IMR-90 (cell line): ENCODE measurements at regions not wholly inside any gene's neighbourhood (a gene's known extent, or its start where the extent isn't known, plus 50 kb on each side); places are given as distances from the start of the nearest gene placed in this dataset.

Source experiments
- BHLHE40 ChIP-seq: fragments of 150-350 bp; IDR thresholded peaks from 2 replicates; pipeline ENCODE4 v1.6.1; 2016; ENCODE audit warnings: mild to moderate bottlenecking, low read depth, low read length
- CHD1 ChIP-seq: IDR thresholded peaks from 2 replicates; pipeline ENCODE4 v1.6.1; 2012; ENCODE audit warnings: low read depth, low read length, improper control_type of control experiment
- CTCF ChIP-seq: conservative IDR thresholded peaks from 2 replicates; pipeline ENCODE4 v1.5.1; 2012; ENCODE audit warnings: mild to moderate bottlenecking, low read depth, low read length, improper control_type of control experiment
- MAFK ChIP-seq: IDR thresholded peaks from 2 replicates; pipeline ENCODE4 v1.6.1; 2012; ENCODE audit warnings: low read depth, low read length, improper control_type of control experiment
- MAZ ChIP-seq: IDR thresholded peaks from 2 replicates; pipeline ENCODE4 v1.6.1; 2012; ENCODE audit warnings: low read depth, mild to moderate bottlenecking, low read length, improper control_type of control experiment, moderate library complexity, borderline replicate concordance
- MXI1 ChIP-seq: IDR thresholded peaks from 2 replicates; pipeline ENCODE4 v1.6.1; 2012; ENCODE audit warnings: low read depth, mild to moderate bottlenecking, low read length, moderate library complexity, borderline replicate concordance
- NFE2L2 ChIP-seq: fragments of 150-350 bp; IDR thresholded peaks from 2 replicates; pipeline ENCODE4 v1.6.1; 2016; ENCODE audit warnings: low read depth, mild to moderate bottlenecking, low read length
- POLR2A ChIP-seq: IDR thresholded peaks from 2 replicates; pipeline ENCODE4 v1.6.1; 2012; ENCODE audit warnings: mild to moderate bottlenecking, low read depth, low read length
- RAD21 ChIP-seq: IDR thresholded peaks from 2 replicates; pipeline ENCODE4 v1.6.1; 2012; ENCODE audit warnings: low read length, improper control_type of control experiment
- RFX5 ChIP-seq: IDR thresholded peaks from 2 replicates; pipeline ENCODE4 v1.8.0; 2012; ENCODE audit warnings: low read depth, mild to moderate bottlenecking, low read length, moderate library complexity

GRCh38 chr2:5409898-5410381 is 282.2 kb upstream of the SOX11 start:
- TF ChIP-seq POLR2A (no peak), RFX5 (no peak), CTCF (no peak), MAFK (no peak), NFE2L2 (no peak), MXI1 (no peak), RAD21 (no peak), BHLHE40 (no peak), CHD1 (no peak), MAZ (no peak)
